ENCODE measurements at regions not wholly inside any gene's neighbourhood (a gene's known extent, or its start where the extent isn't known, plus 50 kb on each side); places are given as distances from the start of the nearest gene placed in this dataset.
A peak's percentile ranks its signal among the peaks of the same experiment; 100 is the strongest.

GRCh38 chr9:79280691-79281090 lies 291.1 kb upstream of the TLE4 start:
- no peak overlapping the region for H3K4me3 ChIP-seq (replicated peaks in 1 of 3)
- no peaks in the 10 kb centered on the region for H3K27me3 ChIP-seq
- TF ChIP-seq POLR2A (IDR thresholded peaks at IDR 0.05) = no peak
- TF ChIP-seq CTCF (IDR thresholded peaks at IDR 0.05) = no peak
- no peaks in the 10 kb centered on the region for H3K9me3 ChIP-seq
- H3K27ac ChIP-seq = no peak overlapping the region
- 58 to 71% methylated on average over 4 of the region's 4 CpGs for WGBS, 2 donors
- intact Hi-C loops (cut with DNase I) = no loop called here
- DNase-seq = peak in 1 of 2 donors; percentile 6
- H3K4me1 ChIP-seq = no peaks in the 10 kb centered on the region
- H3K36me3 ChIP-seq = no peaks in the 10 kb centered on the region

- H3K36me3 ChIP-seq = no peaks in the 10 kb centered on the region
- DNase-seq = no peak
- H3K27me3 ChIP-seq = no peaks in the 10 kb centered on the region
- TF ChIP-seq CTCF (IDR thresholded peaks at IDR 0.05) (no peak), POLR2A (IDR thresholded peaks at IDR 0.05) (no peak)
- no peaks in the 10 kb centered on the region for H3K4me1 ChIP-seq
- H3K9me3 ChIP-seq = no peaks in the 10 kb centered on the region
- intact Hi-C loops (cut with DNase I) = no loop called here
- no peak overlapping the region for H3K27ac ChIP-seq
- H3K4me3 ChIP-seq (replicated peaks in 1 of 3) = no peak overlapping the region
These were observed 287.7 kb upstream of the TLE4 start for GRCh38 chr9:79284081-79284480.

- TF ChIP-seq CTCF (IDR thresholded peaks at IDR 0.05) (no peak), POLR2A (IDR thresholded peaks at IDR 0.05) (no peak)
- Histone ChIP-seq H3K4me1 (no peaks in the 10 kb centered on the region), H3K9me3 (no peaks in the 10 kb centered on the region), H3K4me3 (replicated peaks in 1 of 3) (no peak overlapping the region), H3K36me3 (no peaks in the 10 kb centered on the region), H3K27me3 (no peaks in the 10 kb centered on the region), H3K27ac (no peak overlapping the region)
- DNase-seq = no peak
- intact Hi-C loops (cut with DNase I) = no loop called here
- WGBS, 2 donors = 39 to 45% methylated on average over 7 of the region's 7 CpGs
These were observed 284.6 kb upstream of the TLE4 start for GRCh38 chr9:79286992-79287707.

- no peaks in the 10 kb centered on the region for H3K9me3 ChIP-seq
- no peak overlapping the region for H3K4me3 ChIP-seq (replicated peaks in 1 of 3)
- WGBS, 2 donors = 68 to 80% methylated on average over 4 of the region's 4 CpGs
- intact Hi-C loops (cut with DNase I) = no loop called here
- no peak overlapping the region for H3K27ac ChIP-seq
- no peak for DNase-seq
- H3K27me3 ChIP-seq = no peaks in the 10 kb centered on the region
- no peaks in the 10 kb centered on the region for H3K4me1 ChIP-seq
- no peak for TF ChIP-seq POLR2A (IDR thresholded peaks at IDR 0.05)
- no peak for TF ChIP-seq CTCF (IDR thresholded peaks at IDR 0.05)
- no peaks in the 10 kb centered on the region for H3K36me3 ChIP-seq
These were observed 284.0 kb upstream of the TLE4 start for GRCh38 chr9:79287708-79288290.

- H3K4me1 ChIP-seq = no peaks in the 10 kb centered on the region
- no peak overlapping the region for H3K4me3 ChIP-seq (replicated peaks in 1 of 3)
- TF ChIP-seq CTCF (IDR thresholded peaks at IDR 0.05) (no peak), POLR2A (IDR thresholded peaks at IDR 0.05) (no peak)
- no peaks in the 10 kb centered on the region for H3K9me3 ChIP-seq
- no peaks in the 10 kb centered on the region for H3K27me3 ChIP-seq
- H3K27ac ChIP-seq = no peak overlapping the region
- 80 to 89% methylated on average over 3 of the region's 3 CpGs for WGBS, 2 donors
- DNase-seq = no peak
- no peaks in the 10 kb centered on the region for H3K36me3 ChIP-seq
- intact Hi-C loops (cut with DNase I) = no loop called here
These were observed 281.9 kb upstream of the TLE4 start for GRCh38 chr9:79289856-79290255.

All from thyroid gland (tissue), 4 donors.